ENCODE measurements at regions not wholly inside any gene's neighbourhood (a gene's known extent, or its start where the extent isn't known, plus 50 kb on each side); places are given as distances from the start of the nearest gene placed in this dataset.

- no peaks in the 10 kb centered on the region for H3K27me3 ChIP-seq
- no peak overlapping the region for H2AFZ ChIP-seq
- DNase-seq (ENCODE audit: low spot score): no peak
- H3K4me3 ChIP-seq: no peak overlapping the region
- H3K27ac ChIP-seq: no peak overlapping the region
- H3K9me2 ChIP-seq (replicated peaks; ENCODE audit: insufficient read depth): no peaks in the 10 kb centered on the region
- H3K9me3 ChIP-seq (ENCODE audit: low read depth): no peaks in the 10 kb centered on the region
- no peak overlapping the region for H3K4me2 ChIP-seq
- H3K79me2 ChIP-seq: no peaks in the 10 kb centered on the region
- no peak for TF ChIP-seq EZH2phosphoT487 (IDR thresholded peaks at IDR 0.05; ENCODE audit: low read depth, severe bottlenecking, unreplicated experiment)
- no peak for TF ChIP-seq EZH2 (IDR thresholded peaks at IDR 0.05; ENCODE audit: borderline replicate concordance)
- TF ChIP-seq CTCF (IDR thresholded peaks at IDR 0.05; ENCODE audit: poor library complexity): no peak
- no peaks in the 10 kb centered on the region for H4K20me1 ChIP-seq (ENCODE audit: insufficient read depth, poor library complexity, severe bottlenecking)
- no peaks in the 10 kb centered on the region for H3K4me1 ChIP-seq (ENCODE audit: insufficient read depth)
- H3K36me3 ChIP-seq (replicated peaks; ENCODE audit: insufficient read depth, low read depth): no peaks in the 10 kb centered on the region
Observed at GRCh38 chr4:122534776-122535175, 78.3 kb upstream of the IL2 start.

GRCh38 chr4:122533841-122534240 lies 77.3 kb upstream of the IL2 start:
- no peaks in the 10 kb centered on the region for H3K9me3 ChIP-seq (ENCODE audit: low read depth)
- no peak for TF ChIP-seq EZH2 (IDR thresholded peaks at IDR 0.05; ENCODE audit: borderline replicate concordance)
- no peak for TF ChIP-seq EZH2phosphoT487 (IDR thresholded peaks at IDR 0.05; ENCODE audit: low read depth, severe bottlenecking, unreplicated experiment)
- TF ChIP-seq CTCF (IDR thresholded peaks at IDR 0.05; ENCODE audit: poor library complexity): no peak
- H3K4me3 ChIP-seq: no peak overlapping the region
- no peak for DNase-seq (ENCODE audit: low spot score)
- H3K27me3 ChIP-seq: no peaks in the 10 kb centered on the region
- no peaks in the 10 kb centered on the region for H3K9me2 ChIP-seq (replicated peaks; ENCODE audit: insufficient read depth)
- H4K20me1 ChIP-seq (ENCODE audit: insufficient read depth, poor library complexity, severe bottlenecking): no peaks in the 10 kb centered on the region
- no peak overlapping the region for H3K27ac ChIP-seq
- no peaks in the 10 kb centered on the region for H3K4me1 ChIP-seq (ENCODE audit: insufficient read depth)
- H3K36me3 ChIP-seq (replicated peaks; ENCODE audit: insufficient read depth, low read depth): no peaks in the 10 kb centered on the region
- no peak overlapping the region for H3K4me2 ChIP-seq
- 88% methylated on average over 2 of the region's 2 CpGs for WGBS (ENCODE audit: low lambda C conversion rate, missing lambda C conversion rate)
- H2AFZ ChIP-seq: no peak overlapping the region
- H3K79me2 ChIP-seq: no peaks in the 10 kb centered on the region

- H3K79me2 ChIP-seq: no peaks in the 10 kb centered on the region
- H3K27me3 ChIP-seq: no peaks in the 10 kb centered on the region
- H3K9me2 ChIP-seq (replicated peaks; ENCODE audit: insufficient read depth): no peaks in the 10 kb centered on the region
- WGBS (ENCODE audit: low lambda C conversion rate, missing lambda C conversion rate): 90% methylated on average over 2 of the region's 2 CpGs
- no peaks in the 10 kb centered on the region for H4K20me1 ChIP-seq (ENCODE audit: insufficient read depth, poor library complexity, severe bottlenecking)
- no peak overlapping the region for H3K4me3 ChIP-seq
- TF ChIP-seq CTCF (IDR thresholded peaks at IDR 0.05; ENCODE audit: poor library complexity) (no peak), EZH2 (IDR thresholded peaks at IDR 0.05; ENCODE audit: borderline replicate concordance) (no peak), EZH2phosphoT487 (IDR thresholded peaks at IDR 0.05; ENCODE audit: low read depth, severe bottlenecking, unreplicated experiment) (no peak)
- no peaks in the 10 kb centered on the region for H3K4me1 ChIP-seq (ENCODE audit: insufficient read depth)
- no peak overlapping the region for H2AFZ ChIP-seq
- no peak for DNase-seq (ENCODE audit: low spot score)
- H3K4me2 ChIP-seq: no peak overlapping the region
- no peak overlapping the region for H3K27ac ChIP-seq
- no peaks in the 10 kb centered on the region for H3K36me3 ChIP-seq (replicated peaks; ENCODE audit: insufficient read depth, low read depth)
- H3K9me3 ChIP-seq (ENCODE audit: low read depth): no peaks in the 10 kb centered on the region
Observed at GRCh38 chr4:122532766-122533165, 76.2 kb upstream of the IL2 start.

GRCh38 chr4:122531514-122531913 lies 75.0 kb upstream of the IL2 start:
- WGBS (ENCODE audit: low lambda C conversion rate, missing lambda C conversion rate): 89% methylated on average over 3 of the region's 3 CpGs
- DNase-seq (ENCODE audit: low spot score): no peak
- H3K9me2 ChIP-seq (replicated peaks; ENCODE audit: insufficient read depth): no peaks in the 10 kb centered on the region
- no peak overlapping the region for H3K27ac ChIP-seq
- H3K4me3 ChIP-seq: no peak overlapping the region
- H3K4me2 ChIP-seq: no peak overlapping the region
- TF ChIP-seq CTCF (IDR thresholded peaks at IDR 0.05; ENCODE audit: poor library complexity) (no peak), EZH2phosphoT487 (IDR thresholded peaks at IDR 0.05; ENCODE audit: low read depth, severe bottlenecking, unreplicated experiment) (no peak), EZH2 (IDR thresholded peaks at IDR 0.05; ENCODE audit: borderline replicate concordance) (no peak)
- H2AFZ ChIP-seq: no peak overlapping the region
- H3K9me3 ChIP-seq (ENCODE audit: low read depth): no peaks in the 10 kb centered on the region
- no peaks in the 10 kb centered on the region for H4K20me1 ChIP-seq (ENCODE audit: insufficient read depth, poor library complexity, severe bottlenecking)
- H3K27me3 ChIP-seq: no peaks in the 10 kb centered on the region
- no peaks in the 10 kb centered on the region for H3K79me2 ChIP-seq
- no peaks in the 10 kb centered on the region for H3K36me3 ChIP-seq (replicated peaks; ENCODE audit: insufficient read depth, low read depth)
- no peaks in the 10 kb centered on the region for H3K4me1 ChIP-seq (ENCODE audit: insufficient read depth)

All from hepatocyte (in vitro differentiated cells).